Epithelial cell of proximal tubule (primary cell): ENCODE measurements at regions not wholly inside any gene's neighbourhood (a gene's known extent, or its start where the extent isn't known, plus 50 kb on each side); places are given as distances from the start of the nearest gene placed in this dataset.

Source experiments
- DNase-seq: peaks from one replicate; pipeline ENCODE4 v3.0.0-alpha.2; 2011; ENCODE audit warnings: low read depth
- H3K4me3 ChIP-seq: 2 replicates; pipeline ENCODE4 v1.5.1; 2011; ENCODE audit warnings: low read depth, mild to moderate bottlenecking, low read length
- CTCF ChIP-seq: conservative IDR thresholded peaks from 2 replicates; pipeline ENCODE4 v1.5.1; 2012; ENCODE audit warnings: low read depth, mild to moderate bottlenecking, low read length

GRCh38 chr4:107138433-107138832, 102.3 kb upstream of the DKK2 start:
- H3K4me3 ChIP-seq = no peak overlapping the region
- no peak for TF ChIP-seq CTCF
- DNase-seq = no peak

DNA sequence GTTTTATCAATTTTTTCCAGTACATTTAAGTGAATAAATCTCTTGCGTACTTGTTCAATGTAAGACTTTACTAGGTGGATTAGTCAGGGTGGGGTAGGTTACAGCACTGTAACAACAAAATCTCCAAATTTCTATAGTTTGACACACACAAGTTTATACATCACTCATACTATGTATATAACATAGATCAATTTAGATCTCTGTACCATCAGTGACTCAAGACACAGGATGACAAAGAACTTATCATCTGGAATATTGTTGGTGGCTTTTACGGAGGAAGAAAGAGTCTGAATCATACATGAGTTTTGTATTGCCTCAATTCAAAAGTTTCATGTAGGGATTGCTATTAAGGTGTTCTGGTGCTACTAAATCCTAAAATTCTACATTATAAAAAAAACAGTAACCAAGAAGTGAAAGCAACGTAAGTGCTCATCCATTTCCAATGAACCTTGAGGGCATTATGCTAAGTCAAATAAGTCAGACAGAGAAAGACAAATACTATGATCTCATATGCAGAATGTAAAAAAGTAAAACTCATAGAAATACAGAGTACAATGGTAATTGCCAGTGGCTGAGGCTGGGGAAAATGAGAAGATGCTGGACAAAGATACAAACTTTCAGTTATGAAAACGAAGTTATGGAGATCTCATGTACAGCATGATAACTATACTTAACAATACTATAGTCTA, 98.0 kb upstream of the DKK2 start:
- TF ChIP-seq CTCF = no peak
- DNase-seq = no peak
- no peak overlapping the region for H3K4me3 ChIP-seq

- TF ChIP-seq CTCF = no peak
- no peak for DNase-seq
- no peak overlapping the region for H3K4me3 ChIP-seq
Measured at GRCh38 chr4:107131295-107131694, 95.2 kb upstream of the DKK2 start.

DNA sequence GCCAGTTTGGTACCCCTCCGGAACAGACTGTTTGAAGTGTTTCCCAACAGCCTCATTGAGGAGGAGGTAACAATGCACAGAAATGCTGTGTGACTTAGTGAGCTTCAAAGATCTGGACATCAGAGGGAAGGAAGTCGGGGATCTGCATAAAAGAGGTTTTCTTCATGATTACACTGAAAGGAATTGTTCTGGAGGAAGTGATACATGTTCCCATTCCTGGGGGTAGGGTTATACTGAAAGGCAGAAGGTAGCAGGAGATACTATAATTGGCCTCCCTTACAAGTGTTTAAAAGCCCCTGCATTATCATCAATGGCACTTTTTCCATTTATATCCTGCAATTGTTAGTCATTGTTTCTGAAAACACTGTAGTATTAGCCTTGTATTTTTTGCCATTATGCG, 94.0 kb upstream of the DKK2 start:
- H3K4me3 ChIP-seq = no peak overlapping the region
- no peak for TF ChIP-seq CTCF
- no peak for DNase-seq

- no peak overlapping the region for H3K4me3 ChIP-seq
- TF ChIP-seq CTCF = no peak
Measured at GRCh38 chr4:107129611-107130010, 93.5 kb upstream of the DKK2 start.

DNA sequence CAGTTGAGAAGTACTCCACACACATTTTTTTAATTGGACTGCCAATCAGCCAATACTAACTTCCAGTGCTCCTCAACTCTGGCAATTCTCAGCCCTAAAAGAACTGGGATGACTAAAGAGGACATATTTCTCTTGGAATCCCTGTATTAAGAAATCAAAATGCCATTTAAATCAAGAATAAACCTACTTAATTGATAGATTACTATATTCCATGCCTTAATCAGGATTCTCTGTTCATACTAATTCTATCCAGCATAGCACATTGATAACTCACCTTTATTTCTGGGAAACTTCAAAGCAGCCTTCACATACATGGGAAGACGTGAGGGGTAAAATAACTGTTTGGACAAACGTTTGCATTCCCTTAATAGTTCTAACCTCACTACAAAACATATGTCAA, 93.0 kb upstream of the DKK2 start:
- DNase-seq = no peak
- no peak for TF ChIP-seq CTCF

More at GRCh38 chr4:107129611-107130010, 93.5 kb upstream of the DKK2 start:
- DNase-seq = no peak

DNA sequence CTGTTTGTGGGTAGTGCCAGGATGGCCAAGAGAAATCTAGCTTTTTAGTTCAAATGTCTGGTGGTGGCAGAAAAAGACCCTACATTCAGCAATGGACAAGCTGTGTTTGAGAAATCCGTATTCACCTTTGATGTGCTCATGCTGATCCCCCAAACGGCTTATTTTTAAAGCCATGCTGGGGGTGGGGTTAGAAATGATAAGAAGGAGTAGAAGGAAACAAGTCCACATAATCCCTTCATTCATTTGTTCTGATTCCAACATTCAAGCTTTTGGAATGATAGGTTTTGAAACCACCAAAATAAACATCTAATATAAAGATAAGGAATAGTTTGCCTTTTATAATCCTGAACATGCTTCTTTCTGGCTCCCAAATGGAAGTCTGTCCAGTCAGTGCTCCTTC, 92.0 kb upstream of the DKK2 start:
- TF ChIP-seq CTCF = no peak
- no peak overlapping the region for H3K4me3 ChIP-seq
- no peak for DNase-seq

More for the DNA sequence above, 93.0 kb upstream of the DKK2 start:
- no peak overlapping the region for H3K4me3 ChIP-seq
